Osteocyte (in vitro differentiated cells): ENCODE measurements at regions not wholly inside any gene's neighbourhood (a gene's known extent, or its start where the extent isn't known, plus 50 kb on each side); places are given as distances from the start of the nearest gene placed in this dataset.

ENCODE experiments used
- DNase-seq: peaks from one replicate; pipeline ENCODE4 v3.0.0; 2021; ENCODE audit warnings: mixed read lengths; ENCODE audit not compliant: unreplicated experiment; ENCODE audit errors: extremely low spot score
- H3K27ac Mint-ChIP-seq: one replicate; pipeline ENCODE4 v1.8.0; 2021; ENCODE audit warnings: mild to moderate bottlenecking, mixed read lengths; ENCODE audit not compliant: unreplicated experiment
- H3K27me3 Mint-ChIP-seq: one replicate; pipeline ENCODE4 v1.8.0; 2021; ENCODE audit warnings: mixed read lengths; ENCODE audit not compliant: unreplicated experiment
- H3K36me3 Mint-ChIP-seq: one replicate; pipeline ENCODE4 v1.8.0; 2021; ENCODE audit warnings: mixed read lengths; ENCODE audit not compliant: unreplicated experiment
- H3K4me1 Mint-ChIP-seq: one replicate; pipeline ENCODE4 v1.8.0; 2021; ENCODE audit warnings: mixed read lengths; ENCODE audit not compliant: unreplicated experiment
- H3K4me3 Mint-ChIP-seq: one replicate; pipeline ENCODE4 v1.8.0; 2021; ENCODE audit warnings: mild to moderate bottlenecking, moderate library complexity, mixed read lengths; ENCODE audit not compliant: unreplicated experiment
- H3K9me3 Mint-ChIP-seq: one replicate; pipeline ENCODE4 v1.8.0; 2021; ENCODE audit warnings: mixed read lengths; ENCODE audit not compliant: unreplicated experiment
- TF ChIP-seq, protein P1 (sequence below): fragments of 200-600 bp; sonication (generic); IDR thresholded peaks from 2 replicates; pipeline ENCODE4 v1.5.0; 2021; ENCODE audit warnings: antibody characterized with exemption, mild to moderate bottlenecking, moderate library complexity

DNA sequence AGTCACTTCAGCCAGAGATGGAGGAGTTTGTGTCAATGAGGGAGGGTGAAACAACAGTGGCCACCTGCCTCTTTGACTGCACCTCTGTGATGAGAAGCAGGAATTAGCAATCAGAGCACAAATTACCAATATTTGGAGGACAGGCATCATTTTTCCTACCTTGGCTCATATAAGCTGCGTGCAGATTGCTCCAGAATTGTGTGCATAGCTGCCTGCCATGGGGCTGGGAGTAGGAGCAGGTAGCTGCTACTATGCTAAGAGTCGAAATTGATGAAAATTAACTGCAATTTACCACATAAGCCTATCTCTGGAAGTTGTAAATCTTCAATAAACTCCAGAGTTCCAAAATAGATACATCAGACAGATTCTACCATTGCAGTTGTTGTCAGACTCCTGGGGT is 167.5 kb upstream of the HTR2A start:
- TF ChIP-seq, protein P1, sequence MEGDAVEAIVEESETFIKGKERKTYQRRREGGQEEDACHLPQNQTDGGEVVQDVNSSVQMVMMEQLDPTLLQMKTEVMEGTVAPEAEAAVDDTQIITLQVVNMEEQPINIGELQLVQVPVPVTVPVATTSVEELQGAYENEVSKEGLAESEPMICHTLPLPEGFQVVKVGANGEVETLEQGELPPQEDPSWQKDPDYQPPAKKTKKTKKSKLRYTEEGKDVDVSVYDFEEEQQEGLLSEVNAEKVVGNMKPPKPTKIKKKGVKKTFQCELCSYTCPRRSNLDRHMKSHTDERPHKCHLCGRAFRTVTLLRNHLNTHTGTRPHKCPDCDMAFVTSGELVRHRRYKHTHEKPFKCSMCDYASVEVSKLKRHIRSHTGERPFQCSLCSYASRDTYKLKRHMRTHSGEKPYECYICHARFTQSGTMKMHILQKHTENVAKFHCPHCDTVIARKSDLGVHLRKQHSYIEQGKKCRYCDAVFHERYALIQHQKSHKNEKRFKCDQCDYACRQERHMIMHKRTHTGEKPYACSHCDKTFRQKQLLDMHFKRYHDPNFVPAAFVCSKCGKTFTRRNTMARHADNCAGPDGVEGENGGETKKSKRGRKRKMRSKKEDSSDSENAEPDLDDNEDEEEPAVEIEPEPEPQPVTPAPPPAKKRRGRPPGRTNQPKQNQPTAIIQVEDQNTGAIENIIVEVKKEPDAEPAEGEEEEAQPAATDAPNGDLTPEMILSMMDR: no peak
- no peak overlapping the region for H3K4me3 Mint-ChIP-seq
- no peak for DNase-seq
- no peak overlapping the region for H3K27ac Mint-ChIP-seq
- H3K36me3 Mint-ChIP-seq: no peaks in the 10 kb centered on the region
- H3K4me1 Mint-ChIP-seq: no peaks in the 10 kb centered on the region
- peaks cover 11% of the 10 kb centered on the region for H3K27me3 Mint-ChIP-seq
- peaks cover 18% of the 10 kb centered on the region for H3K9me3 Mint-ChIP-seq

- H3K27ac Mint-ChIP-seq: no peak overlapping the region
- no peak overlapping the region for H3K4me3 Mint-ChIP-seq
- no peak for DNase-seq
- TF ChIP-seq, protein P1: no peak
- H3K36me3 Mint-ChIP-seq: no peaks in the 10 kb centered on the region
- H3K27me3 Mint-ChIP-seq: peaks cover 28% of the 10 kb centered on the region
- no peaks in the 10 kb centered on the region for H3K9me3 Mint-ChIP-seq
- H3K4me1 Mint-ChIP-seq: no peaks in the 10 kb centered on the region
These were observed 152.6 kb upstream of the HTR2A start for GRCh38 chr13:47049276-47049989.

DNA sequence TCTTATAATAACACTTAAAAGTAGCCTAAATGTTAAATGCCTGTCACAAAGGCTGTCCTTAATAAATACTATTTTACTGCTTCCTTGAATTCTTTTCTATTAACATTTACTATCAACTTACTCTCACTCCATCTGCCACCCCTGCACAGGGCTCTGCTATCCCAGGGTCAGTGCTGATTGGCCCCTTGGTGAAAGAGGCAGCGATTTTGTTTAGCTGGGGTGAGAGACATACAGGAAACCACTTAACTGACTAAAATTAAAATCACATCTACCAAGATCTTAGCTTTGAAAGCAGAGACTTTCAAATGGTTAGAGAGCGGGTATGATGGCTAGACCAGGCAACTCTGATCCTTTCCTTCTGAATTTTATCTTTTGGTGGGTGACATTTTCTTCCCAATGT is 149.9 kb upstream of the HTR2A start:
- Mint-ChIP-seq H3K9me3 (no peaks in the 10 kb centered on the region), H3K4me1 (no peaks in the 10 kb centered on the region), H3K27ac (no peak overlapping the region), H3K36me3 (no peaks in the 10 kb centered on the region), H3K4me3 (no peak overlapping the region), H3K27me3 (peaks cover 31% of the 10 kb centered on the region)
- TF ChIP-seq, protein P1: no peak
- DNase-seq: no peak

- H3K27ac Mint-ChIP-seq: no peak overlapping the region
- no peak for DNase-seq
- TF ChIP-seq, protein P1: no peak
- peaks cover 38% of the 10 kb centered on the region for H3K27me3 Mint-ChIP-seq
- no peaks in the 10 kb centered on the region for H3K9me3 Mint-ChIP-seq
- no peaks in the 10 kb centered on the region for H3K36me3 Mint-ChIP-seq
- no peak overlapping the region for H3K4me3 Mint-ChIP-seq
- H3K4me1 Mint-ChIP-seq: no peaks in the 10 kb centered on the region
These were observed 148.0 kb upstream of the HTR2A start for GRCh38 chr13:47044842-47045241.

- no peaks in the 10 kb centered on the region for H3K9me3 Mint-ChIP-seq
- H3K27me3 Mint-ChIP-seq: peaks cover 27% of the 10 kb centered on the region
- no peak overlapping the region for H3K4me3 Mint-ChIP-seq
- DNase-seq: no peak
- H3K36me3 Mint-ChIP-seq: no peaks in the 10 kb centered on the region
- no peaks in the 10 kb centered on the region for H3K4me1 Mint-ChIP-seq
- H3K27ac Mint-ChIP-seq: no peak overlapping the region
- TF ChIP-seq, protein P1: no peak
These were observed 142.3 kb upstream of the HTR2A start for GRCh38 chr13:47039106-47039505.
